ENCODE measurements at regions not wholly inside any gene's neighbourhood (a gene's known extent, or its start where the extent isn't known, plus 50 kb on each side); places are given as distances from the start of the nearest gene placed in this dataset.

DNA sequence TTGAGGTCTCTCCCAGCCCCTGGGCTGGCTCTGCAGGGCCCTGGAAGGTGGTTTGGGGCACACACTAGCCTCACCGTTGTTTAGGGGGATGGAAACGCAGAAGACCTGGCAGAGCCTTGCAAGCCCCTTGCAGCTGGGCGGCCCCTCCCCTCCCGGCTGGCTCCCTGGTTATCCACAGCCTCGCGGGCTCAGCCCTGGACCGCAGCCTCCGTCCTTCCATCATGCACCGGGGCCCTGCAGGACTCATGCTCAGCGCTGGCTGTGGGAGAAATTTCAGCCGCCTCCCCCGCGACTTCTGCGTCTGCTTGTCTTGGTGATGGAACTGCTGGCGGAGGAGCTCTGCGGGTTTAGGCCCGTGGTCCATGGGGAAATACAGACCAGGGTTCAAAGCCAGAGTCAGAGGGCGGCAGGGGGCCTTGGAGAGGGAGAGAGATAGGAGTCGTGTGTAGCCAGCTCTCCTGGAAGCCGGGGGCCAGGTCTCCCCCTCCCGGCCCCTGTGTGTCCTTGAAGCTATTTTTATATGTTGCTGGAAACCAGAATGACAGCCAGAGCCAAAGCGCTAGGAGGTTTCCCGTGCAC, 75.8 kb upstream of the IER5L start:
- TF ChIP-seq, protein P1, sequence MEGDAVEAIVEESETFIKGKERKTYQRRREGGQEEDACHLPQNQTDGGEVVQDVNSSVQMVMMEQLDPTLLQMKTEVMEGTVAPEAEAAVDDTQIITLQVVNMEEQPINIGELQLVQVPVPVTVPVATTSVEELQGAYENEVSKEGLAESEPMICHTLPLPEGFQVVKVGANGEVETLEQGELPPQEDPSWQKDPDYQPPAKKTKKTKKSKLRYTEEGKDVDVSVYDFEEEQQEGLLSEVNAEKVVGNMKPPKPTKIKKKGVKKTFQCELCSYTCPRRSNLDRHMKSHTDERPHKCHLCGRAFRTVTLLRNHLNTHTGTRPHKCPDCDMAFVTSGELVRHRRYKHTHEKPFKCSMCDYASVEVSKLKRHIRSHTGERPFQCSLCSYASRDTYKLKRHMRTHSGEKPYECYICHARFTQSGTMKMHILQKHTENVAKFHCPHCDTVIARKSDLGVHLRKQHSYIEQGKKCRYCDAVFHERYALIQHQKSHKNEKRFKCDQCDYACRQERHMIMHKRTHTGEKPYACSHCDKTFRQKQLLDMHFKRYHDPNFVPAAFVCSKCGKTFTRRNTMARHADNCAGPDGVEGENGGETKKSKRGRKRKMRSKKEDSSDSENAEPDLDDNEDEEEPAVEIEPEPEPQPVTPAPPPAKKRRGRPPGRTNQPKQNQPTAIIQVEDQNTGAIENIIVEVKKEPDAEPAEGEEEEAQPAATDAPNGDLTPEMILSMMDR (IDR thresholded peaks at IDR 0.05) = peak in 3 of 12 donors; percentile 15 to 23 (median 15)
- no peak for TF ChIP-seq POLR2A (IDR thresholded peaks at IDR 0.05)

All from heart left ventricle (tissue), 13 donors.